Astrocyte (in vitro differentiated cells and primary cell): ENCODE measurements at regions not wholly inside any gene's neighbourhood (a gene's known extent, or its start where the extent isn't known, plus 50 kb on each side); places are given as distances from the start of the nearest gene placed in this dataset.

Source experiments
- EZH2 ChIP-seq: IDR thresholded peaks from 2 replicates; pipeline ENCODE4 v1.6.1; 2012; ENCODE audit warnings: mild to moderate bottlenecking, low read length, inconsistent platforms; ENCODE audit not compliant: insufficient read depth
- TF ChIP-seq, protein P1 (sequence below): IDR thresholded peaks from 2 replicates; pipeline ENCODE4 v1.5.1; 2011; ENCODE audit warnings: low read depth, mild to moderate bottlenecking, inconsistent platforms, low read length, moderate library complexity; ENCODE audit not compliant: insufficient read depth

DNA sequence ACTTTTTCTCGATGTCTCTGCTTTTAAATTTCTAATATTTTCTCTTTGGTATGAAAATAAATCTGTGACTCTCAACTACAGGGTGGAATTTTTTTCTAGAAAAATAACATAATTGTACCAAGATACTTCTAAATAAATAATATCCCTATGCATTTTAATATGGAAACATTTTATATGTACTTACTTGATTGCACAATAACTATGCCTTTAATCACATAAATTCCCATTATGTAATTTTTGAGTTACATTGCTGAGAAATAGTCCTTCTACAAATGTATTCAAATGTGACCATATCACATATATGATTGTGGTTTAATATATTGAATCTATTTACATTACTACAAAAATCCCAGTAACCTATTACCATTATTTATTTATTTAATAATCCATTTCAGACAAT lies 1543.3 kb upstream of the PABPC4L start:
- TF ChIP-seq, protein P1, sequence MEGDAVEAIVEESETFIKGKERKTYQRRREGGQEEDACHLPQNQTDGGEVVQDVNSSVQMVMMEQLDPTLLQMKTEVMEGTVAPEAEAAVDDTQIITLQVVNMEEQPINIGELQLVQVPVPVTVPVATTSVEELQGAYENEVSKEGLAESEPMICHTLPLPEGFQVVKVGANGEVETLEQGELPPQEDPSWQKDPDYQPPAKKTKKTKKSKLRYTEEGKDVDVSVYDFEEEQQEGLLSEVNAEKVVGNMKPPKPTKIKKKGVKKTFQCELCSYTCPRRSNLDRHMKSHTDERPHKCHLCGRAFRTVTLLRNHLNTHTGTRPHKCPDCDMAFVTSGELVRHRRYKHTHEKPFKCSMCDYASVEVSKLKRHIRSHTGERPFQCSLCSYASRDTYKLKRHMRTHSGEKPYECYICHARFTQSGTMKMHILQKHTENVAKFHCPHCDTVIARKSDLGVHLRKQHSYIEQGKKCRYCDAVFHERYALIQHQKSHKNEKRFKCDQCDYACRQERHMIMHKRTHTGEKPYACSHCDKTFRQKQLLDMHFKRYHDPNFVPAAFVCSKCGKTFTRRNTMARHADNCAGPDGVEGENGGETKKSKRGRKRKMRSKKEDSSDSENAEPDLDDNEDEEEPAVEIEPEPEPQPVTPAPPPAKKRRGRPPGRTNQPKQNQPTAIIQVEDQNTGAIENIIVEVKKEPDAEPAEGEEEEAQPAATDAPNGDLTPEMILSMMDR: no peak
- TF ChIP-seq EZH2: no peak
